Stomach smooth muscle (tissue), 2 donors: ENCODE measurements at regions not wholly inside any gene's neighbourhood (a gene's known extent, or its start where the extent isn't known, plus 50 kb on each side); places are given as distances from the start of the nearest gene placed in this dataset.

Experiments
- H3K27ac ChIP-seq: one replicate; pipeline ENCODE4 v1.7.0; 2013; ENCODE audit warnings: mild to moderate bottlenecking, low read length, inconsistent platforms
- H3K27me3 ChIP-seq, 2 donors: one replicate each; pipeline ENCODE4 v1.7.0; 2013; ENCODE audit warnings: low read length in 2 of 2; ENCODE audit not compliant: insufficient read depth in 2 of 2, control insufficient read depth in 1 of 2
- H3K36me3 ChIP-seq, 2 donors: one replicate each; pipeline ENCODE4 v1.7.0; 2013; ENCODE audit warnings: low read length in 2 of 2; ENCODE audit not compliant: control insufficient read depth in 2 of 2, insufficient read depth in 2 of 2
- H3K4me1 ChIP-seq: one replicate; pipeline ENCODE4 v1.7.0; 2013; ENCODE audit warnings: low read length; ENCODE audit not compliant: control insufficient read depth, insufficient read depth
- H3K4me3 ChIP-seq, 2 donors: one replicate each; pipeline ENCODE4 v1.7.0; 2013; ENCODE audit warnings: low read length in 2 of 2
- H3K9ac ChIP-seq, 2 donors: one replicate each; pipeline ENCODE4 v1.7.0; 2013; ENCODE audit warnings: low read length in 2 of 2, mild to moderate bottlenecking in 1 of 2
- H3K9me3 ChIP-seq, 2 donors: one replicate each; pipeline ENCODE4 v1.7.0; 2013; ENCODE audit warnings: low read length in 2 of 2; ENCODE audit not compliant: control insufficient read depth in 2 of 2
- donor health status: healthy.
- donor health status: Pancreatic carcinoma.

DNA sequence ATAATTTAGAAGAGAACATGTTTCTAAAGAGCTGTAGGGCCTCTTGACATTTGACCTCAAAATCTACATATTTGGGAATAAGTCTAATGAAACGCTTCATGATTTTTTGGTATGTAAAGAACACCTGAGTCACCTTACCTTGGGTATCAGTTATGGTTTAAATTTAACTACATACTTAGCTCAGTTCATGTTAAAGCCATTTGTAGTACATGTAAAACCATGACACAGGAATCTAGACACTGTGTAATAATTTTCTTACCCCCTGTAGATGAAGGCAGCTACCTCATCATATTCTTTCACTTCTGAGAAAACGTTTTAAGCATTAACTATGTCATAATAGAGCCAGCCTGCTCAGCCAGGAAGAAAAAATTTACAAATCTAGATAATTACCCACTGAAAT is 105.8 kb upstream of the CPNE8 start:
- no peaks in the 10 kb centered on the region for H3K4me1 ChIP-seq
- no peak overlapping the region for H3K9ac ChIP-seq
- no peak overlapping the region for H3K27ac ChIP-seq
- no peaks in the 10 kb centered on the region for H3K36me3 ChIP-seq
- no peak overlapping the region for H3K4me3 ChIP-seq
- no peaks in the 10 kb centered on the region for H3K27me3 ChIP-seq
- H3K9me3 ChIP-seq: no peaks in the 10 kb centered on the region

- H3K27me3 ChIP-seq: no peaks in the 10 kb centered on the region
- no peaks in the 10 kb centered on the region for H3K4me1 ChIP-seq
- no peaks in the 10 kb centered on the region for H3K9me3 ChIP-seq
- H3K27ac ChIP-seq: no peak overlapping the region
- no peak overlapping the region for H3K9ac ChIP-seq
- no peak overlapping the region for H3K4me3 ChIP-seq
- no peaks in the 10 kb centered on the region for H3K36me3 ChIP-seq
Observed at GRCh38 chr12:39010406-39010805, 105.0 kb upstream of the CPNE8 start.

- no peaks in the 10 kb centered on the region for H3K36me3 ChIP-seq
- no peaks in the 10 kb centered on the region for H3K9me3 ChIP-seq
- H3K4me1 ChIP-seq: no peaks in the 10 kb centered on the region
- H3K4me3 ChIP-seq: no peak overlapping the region
- no peaks in the 10 kb centered on the region for H3K27me3 ChIP-seq
- H3K27ac ChIP-seq: no peak overlapping the region
- no peak overlapping the region for H3K9ac ChIP-seq
Observed at GRCh38 chr12:39007619-39008018, 102.2 kb upstream of the CPNE8 start.

DNA sequence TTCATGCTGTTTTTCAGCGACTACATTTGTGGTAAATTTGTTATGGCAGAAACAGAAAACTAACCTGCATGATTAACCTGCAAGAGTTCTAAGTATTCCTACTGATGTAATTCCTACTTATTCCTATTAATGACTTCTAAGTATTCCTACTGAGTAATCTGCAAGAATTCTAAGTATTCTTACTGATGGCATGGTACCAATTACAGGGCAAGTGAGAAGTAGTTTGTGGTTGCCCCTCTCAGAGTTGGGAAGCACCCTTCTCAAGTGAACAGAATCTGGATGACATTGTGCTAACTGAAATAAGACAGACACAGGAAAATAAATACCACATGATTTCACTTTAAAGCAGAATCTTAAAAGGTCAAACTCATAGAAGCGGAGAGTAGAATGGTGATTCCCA is 100.9 kb upstream of the CPNE8 start:
- no peaks in the 10 kb centered on the region for H3K36me3 ChIP-seq
- no peak overlapping the region for H3K4me3 ChIP-seq
- H3K9me3 ChIP-seq: no peaks in the 10 kb centered on the region
- no peaks in the 10 kb centered on the region for H3K4me1 ChIP-seq
- no peak overlapping the region for H3K9ac ChIP-seq
- H3K27me3 ChIP-seq: no peaks in the 10 kb centered on the region
- no peak overlapping the region for H3K27ac ChIP-seq

- H3K27me3 ChIP-seq: no peaks in the 10 kb centered on the region
- H3K9ac ChIP-seq: no peak overlapping the region
- H3K27ac ChIP-seq: no peak overlapping the region
- no peaks in the 10 kb centered on the region for H3K9me3 ChIP-seq
- no peak overlapping the region for H3K4me3 ChIP-seq
- no peaks in the 10 kb centered on the region for H3K4me1 ChIP-seq
- no peaks in the 10 kb centered on the region for H3K36me3 ChIP-seq
Observed at GRCh38 chr12:39005671-39006070, 100.3 kb upstream of the CPNE8 start.

DNA sequence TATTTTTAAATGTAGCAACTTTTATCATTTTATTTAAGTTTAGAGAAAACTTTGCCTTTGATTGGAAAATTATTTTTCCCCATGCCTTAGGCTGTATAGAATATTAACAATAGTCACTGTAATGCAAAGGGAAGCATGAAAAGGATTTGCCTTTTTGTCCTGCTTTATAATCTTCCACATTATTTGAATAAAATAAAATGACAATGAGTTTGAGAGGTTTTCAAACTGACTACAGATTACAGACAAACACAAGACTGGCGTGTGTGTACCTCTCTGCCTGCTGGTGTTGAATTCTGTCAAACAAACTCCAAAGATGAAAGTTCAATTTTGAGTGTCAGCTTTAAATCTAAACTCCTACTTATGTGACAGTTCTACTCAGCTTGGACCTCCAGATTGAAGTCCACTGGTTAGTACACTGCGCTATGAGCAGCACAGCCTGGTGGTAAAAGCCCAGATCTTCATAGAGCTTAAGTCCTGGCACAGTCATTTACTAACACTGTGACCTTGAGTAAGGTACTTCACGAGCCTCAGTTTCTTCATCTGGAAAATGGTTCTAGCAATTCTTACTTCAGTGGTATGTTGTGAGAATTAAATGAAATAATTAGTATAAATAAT is 98.3 kb upstream of the CPNE8 start:
- H3K27me3 ChIP-seq: no peaks in the 10 kb centered on the region
- no peak overlapping the region for H3K27ac ChIP-seq
- H3K9me3 ChIP-seq: no peaks in the 10 kb centered on the region
- no peaks in the 10 kb centered on the region for H3K36me3 ChIP-seq
- no peaks in the 10 kb centered on the region for H3K4me1 ChIP-seq
- no peak overlapping the region for H3K9ac ChIP-seq
- no peak overlapping the region for H3K4me3 ChIP-seq

- Histone ChIP-seq H3K9me3 (no peaks in the 10 kb centered on the region), H3K4me3 (no peak overlapping the region), H3K27ac (no peak overlapping the region), H3K36me3 (no peaks in the 10 kb centered on the region), H3K9ac (no peak overlapping the region), H3K27me3 (no peaks in the 10 kb centered on the region), H3K4me1 (no peaks in the 10 kb centered on the region)
Observed at GRCh38 chr12:39000370-39000769, 95.0 kb upstream of the CPNE8 start.

DNA sequence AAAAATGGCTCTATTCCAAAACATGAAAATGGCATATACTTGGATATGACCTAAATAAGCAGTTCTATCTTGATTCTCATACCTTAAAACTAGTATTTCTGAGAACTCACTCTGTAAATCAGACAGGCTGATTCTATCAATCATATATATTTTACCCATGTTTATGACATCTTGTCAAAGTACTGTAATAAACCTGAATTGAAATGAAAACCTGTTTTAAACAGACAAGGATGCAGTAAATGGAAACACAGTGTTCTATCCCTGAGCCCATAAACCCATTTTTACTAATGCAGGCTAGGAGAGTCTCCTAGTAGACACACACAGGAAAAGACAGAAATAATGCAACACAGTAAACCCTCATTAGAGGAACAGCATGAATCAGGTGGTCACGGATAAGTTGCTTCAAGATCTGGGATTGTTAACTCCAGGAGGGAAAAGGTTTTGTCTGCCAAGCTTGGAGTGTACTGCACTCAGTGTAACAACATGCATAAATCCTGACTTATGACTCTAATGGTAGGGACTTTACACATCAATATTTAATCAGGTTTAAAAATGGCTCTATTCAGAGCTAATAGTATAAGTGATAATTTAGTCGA is 93.6 kb upstream of the CPNE8 start:
- Histone ChIP-seq H3K36me3 (no peaks in the 10 kb centered on the region), H3K9ac (no peak overlapping the region), H3K9me3 (no peaks in the 10 kb centered on the region), H3K27ac (no peak overlapping the region), H3K4me3 (no peak overlapping the region), H3K27me3 (no peaks in the 10 kb centered on the region), H3K4me1 (no peaks in the 10 kb centered on the region)

GRCh38 chr12:38995249-38995648 is 89.9 kb upstream of the CPNE8 start:
- no peaks in the 10 kb centered on the region for H3K36me3 ChIP-seq
- H3K27ac ChIP-seq: no peak overlapping the region
- H3K9me3 ChIP-seq: no peaks in the 10 kb centered on the region
- H3K4me3 ChIP-seq: no peak overlapping the region
- no peaks in the 10 kb centered on the region for H3K27me3 ChIP-seq
- no peaks in the 10 kb centered on the region for H3K4me1 ChIP-seq
- no peak overlapping the region for H3K9ac ChIP-seq

DNA sequence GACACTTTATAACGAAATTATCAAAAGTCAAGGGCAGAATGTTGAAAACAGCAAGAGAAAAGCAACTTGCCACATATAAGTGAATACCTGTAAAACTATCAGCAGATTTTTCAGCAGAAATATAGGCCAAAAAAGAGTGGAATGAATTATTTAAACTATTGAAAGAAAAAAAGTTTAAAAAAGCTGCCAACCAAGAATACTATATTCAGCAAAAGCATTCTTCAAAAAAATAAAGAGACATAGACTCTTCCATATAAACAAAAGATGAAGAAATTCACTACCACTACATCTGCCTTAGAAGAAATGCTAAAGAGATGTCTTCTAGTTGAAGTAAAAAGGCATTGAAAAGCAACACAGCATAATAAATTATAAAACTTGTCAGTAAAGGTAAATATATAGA is 80.6 kb upstream of the CPNE8 start:
- Histone ChIP-seq H3K4me1 (no peaks in the 10 kb centered on the region), H3K9me3 (no peaks in the 10 kb centered on the region), H3K36me3 (no peaks in the 10 kb centered on the region), H3K9ac (no peak overlapping the region), H3K4me3 (no peak overlapping the region), H3K27ac (no peak overlapping the region), H3K27me3 (no peaks in the 10 kb centered on the region)

- no peaks in the 10 kb centered on the region for H3K9me3 ChIP-seq
- H3K27me3 ChIP-seq: no peaks in the 10 kb centered on the region
- no peak overlapping the region for H3K9ac ChIP-seq
- no peak overlapping the region for H3K27ac ChIP-seq
- H3K36me3 ChIP-seq: no peaks in the 10 kb centered on the region
- H3K4me1 ChIP-seq: no peaks in the 10 kb centered on the region
- no peak overlapping the region for H3K4me3 ChIP-seq
Observed at GRCh38 chr12:38984388-38984787, 79.0 kb upstream of the CPNE8 start.
